ENCODE measurements at regions not wholly inside any gene's neighbourhood (a gene's known extent, or its start where the extent isn't known, plus 50 kb on each side); places are given as distances from the start of the nearest gene placed in this dataset.

DNA sequence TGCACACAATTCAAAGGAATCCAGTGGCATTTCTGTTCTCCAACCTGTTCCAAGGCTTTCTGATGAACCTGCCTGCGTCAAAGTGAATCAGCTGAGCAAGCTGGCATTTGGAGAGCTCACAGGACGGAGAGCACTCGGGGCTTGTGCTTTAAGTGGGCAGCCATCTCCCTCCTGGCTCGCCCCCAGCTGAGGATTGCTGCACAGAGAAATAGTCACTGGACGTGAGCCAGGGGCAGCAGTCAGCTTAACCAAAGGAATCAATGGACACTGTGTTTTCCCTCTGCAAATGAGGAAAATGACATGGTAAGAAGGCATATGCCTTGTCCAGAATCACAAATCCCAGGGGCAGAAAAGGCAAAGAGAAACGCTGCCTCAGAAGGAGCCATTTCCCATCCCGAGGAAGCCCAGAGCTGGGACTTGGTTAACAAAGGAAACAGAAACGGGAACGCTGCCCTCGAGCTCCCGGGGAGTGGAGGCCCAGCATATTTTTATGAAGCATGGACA is 299.4 kb downstream of the ZSWIM6 start:
- TF ChIP-seq, protein P1, sequence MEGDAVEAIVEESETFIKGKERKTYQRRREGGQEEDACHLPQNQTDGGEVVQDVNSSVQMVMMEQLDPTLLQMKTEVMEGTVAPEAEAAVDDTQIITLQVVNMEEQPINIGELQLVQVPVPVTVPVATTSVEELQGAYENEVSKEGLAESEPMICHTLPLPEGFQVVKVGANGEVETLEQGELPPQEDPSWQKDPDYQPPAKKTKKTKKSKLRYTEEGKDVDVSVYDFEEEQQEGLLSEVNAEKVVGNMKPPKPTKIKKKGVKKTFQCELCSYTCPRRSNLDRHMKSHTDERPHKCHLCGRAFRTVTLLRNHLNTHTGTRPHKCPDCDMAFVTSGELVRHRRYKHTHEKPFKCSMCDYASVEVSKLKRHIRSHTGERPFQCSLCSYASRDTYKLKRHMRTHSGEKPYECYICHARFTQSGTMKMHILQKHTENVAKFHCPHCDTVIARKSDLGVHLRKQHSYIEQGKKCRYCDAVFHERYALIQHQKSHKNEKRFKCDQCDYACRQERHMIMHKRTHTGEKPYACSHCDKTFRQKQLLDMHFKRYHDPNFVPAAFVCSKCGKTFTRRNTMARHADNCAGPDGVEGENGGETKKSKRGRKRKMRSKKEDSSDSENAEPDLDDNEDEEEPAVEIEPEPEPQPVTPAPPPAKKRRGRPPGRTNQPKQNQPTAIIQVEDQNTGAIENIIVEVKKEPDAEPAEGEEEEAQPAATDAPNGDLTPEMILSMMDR (IDR thresholded peaks at IDR 0.05; ENCODE audit: low read depth, low read length, poor library complexity, severe bottlenecking): no peak
- TF ChIP-seq EZH2phosphoT487 (IDR thresholded peaks at IDR 0.05; ENCODE audit: borderline replicate concordance, low read length): no peak

Data from DOHH2 (cell line).